GM12892 (cell line): ENCODE measurements at regions not wholly inside any gene's neighbourhood (a gene's known extent, or its start where the extent isn't known, plus 50 kb on each side); places are given as distances from the start of the nearest gene placed in this dataset.

ENCODE experiments used
- DNase-seq: peaks from one replicate; pipeline ENCODE4 v3.0.0; 2011; ENCODE audit not compliant: insufficient read length
- FAIRE-seq: peaks from 2 replicates; lab custom pipeline; 2011; peaks lifted over from hg19 to GRCh38; lab: Jason Lieb, UNC
- POLR2A ChIP-seq: IDR thresholded peaks from 2 replicates; pipeline ENCODE4 v1.6.1; 2011; ENCODE audit warnings: low read depth, low read length, control low read depth
- POLR2AphosphoS5 ChIP-seq: IDR thresholded peaks from 2 replicates; pipeline ENCODE4 v1.6.1; 2011; ENCODE audit warnings: low read depth, low read length, control low read depth
- TAF1 ChIP-seq: IDR thresholded peaks from 2 replicates; pipeline ENCODE4 v1.6.1; 2011; ENCODE audit warnings: low read depth, mild to moderate bottlenecking, control low read depth, low read length, borderline replicate concordance

DNA sequence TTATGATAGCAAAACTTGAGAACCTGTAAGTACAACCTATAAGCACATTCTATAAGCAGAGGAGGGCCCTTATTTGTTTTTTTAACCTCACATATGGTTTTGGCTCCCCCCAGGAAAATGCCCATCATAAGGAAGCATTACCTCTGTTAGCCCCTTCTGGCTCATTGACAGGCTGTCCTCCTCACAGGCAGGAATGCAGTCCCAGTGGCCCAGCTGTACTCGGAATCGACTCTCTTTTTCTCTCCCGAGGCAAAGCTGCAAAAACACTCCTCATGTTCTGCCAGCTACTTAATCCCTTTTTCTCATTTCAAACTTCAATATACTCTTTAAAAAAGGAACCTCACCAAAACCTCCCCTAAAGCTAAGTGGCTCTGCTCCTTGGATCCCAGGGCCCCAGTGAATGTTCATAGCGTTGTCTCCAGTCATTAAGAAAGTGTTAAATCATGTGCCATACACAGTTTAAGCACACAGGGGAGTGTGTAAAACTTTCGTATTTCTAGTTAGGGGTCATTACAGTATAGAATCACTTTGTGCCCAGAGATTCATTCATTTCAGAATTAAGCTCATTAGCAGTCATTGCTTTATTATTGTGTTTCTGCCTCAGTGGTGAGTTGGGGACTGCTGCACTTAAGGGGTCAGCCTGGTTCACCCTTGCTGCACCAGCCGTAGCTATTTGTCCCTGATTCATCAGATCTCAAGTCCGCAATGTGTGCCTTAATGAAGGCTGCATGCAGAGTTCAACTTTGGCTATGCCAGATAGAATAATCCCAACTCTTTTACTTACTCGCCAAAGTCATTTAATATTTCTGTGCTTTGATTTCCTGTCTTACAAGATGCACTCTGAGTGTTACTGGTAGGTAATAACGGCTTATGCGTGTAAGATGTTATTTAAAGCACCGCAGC lies 57.6 kb downstream of the JRKL start:
- FAIRE-seq (no peak), DNase-seq (no peak)
- TF ChIP-seq POLR2A (no peak), TAF1 (no peak), POLR2AphosphoS5 (no peak)

DNA sequence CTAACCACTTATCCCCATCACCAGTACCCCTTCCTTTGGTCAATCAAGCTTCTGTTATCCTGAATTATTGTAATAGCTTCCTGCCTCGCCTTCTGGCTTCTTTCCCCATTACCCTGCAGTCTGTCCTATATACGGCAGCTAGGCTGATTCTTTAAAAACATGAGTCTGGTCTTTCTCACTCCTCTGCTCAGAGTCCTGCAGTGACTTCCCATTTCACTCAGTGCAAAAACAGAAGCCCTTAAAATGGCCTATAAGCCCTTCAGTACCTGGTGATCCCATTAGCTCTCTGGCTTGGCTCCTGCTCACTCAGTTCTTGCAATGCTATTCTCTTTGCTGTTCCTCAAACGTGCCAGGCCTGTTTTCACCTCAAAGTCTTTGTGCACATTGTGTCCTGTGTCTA lies 58.4 kb downstream of the JRKL start:
- FAIRE-seq (no peak), DNase-seq (no peak)
- no peak for TF ChIP-seq TAF1
- no peak for TF ChIP-seq POLR2AphosphoS5
- TF ChIP-seq POLR2A = no peak

DNA sequence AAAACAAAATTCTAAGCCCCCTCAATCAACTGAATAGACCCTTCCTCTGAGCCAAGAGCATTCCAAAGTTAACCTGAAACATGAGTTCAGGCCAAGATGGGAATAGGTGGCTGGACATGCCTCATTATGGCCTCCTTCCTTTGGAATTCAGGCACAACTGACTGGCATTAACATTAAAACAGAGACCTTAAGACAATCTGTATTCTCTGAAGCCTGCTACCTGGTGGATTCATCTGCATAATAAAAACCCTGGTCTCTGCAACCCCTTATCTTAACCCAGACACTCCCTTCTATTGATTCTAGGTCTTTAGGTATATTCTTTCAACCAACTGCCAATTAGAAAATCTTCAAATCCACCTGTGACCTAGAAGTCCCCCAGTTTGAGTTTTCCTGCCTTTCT lies 66.3 kb downstream of the JRKL start:
- FAIRE-seq (no peak), DNase-seq (no peak)
- TF ChIP-seq POLR2A (no peak), TAF1 (no peak), POLR2AphosphoS5 (no peak)

DNA sequence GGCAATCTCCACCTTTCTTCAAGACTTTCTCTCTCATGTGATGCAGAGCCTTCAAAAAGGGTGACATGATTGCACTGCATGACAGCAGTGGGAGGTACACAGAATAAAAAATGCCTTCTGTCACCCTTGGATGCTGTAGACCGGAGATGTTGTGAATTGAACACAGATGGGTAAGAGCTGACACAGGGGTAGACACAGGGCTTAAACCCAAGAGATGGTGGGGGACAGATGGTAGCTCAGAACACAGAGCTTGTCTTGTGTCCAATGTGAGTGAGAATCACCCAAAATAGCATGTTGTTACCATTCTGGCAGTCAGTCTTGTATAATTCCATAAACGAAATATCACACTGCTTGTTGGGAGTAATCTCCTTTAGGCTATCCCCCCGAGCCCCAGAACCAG lies 69.9 kb downstream of the JRKL start:
- DNase-seq (no peak), FAIRE-seq (no peak)
- TF ChIP-seq POLR2A (no peak), TAF1 (no peak), POLR2AphosphoS5 (no peak)

DNA sequence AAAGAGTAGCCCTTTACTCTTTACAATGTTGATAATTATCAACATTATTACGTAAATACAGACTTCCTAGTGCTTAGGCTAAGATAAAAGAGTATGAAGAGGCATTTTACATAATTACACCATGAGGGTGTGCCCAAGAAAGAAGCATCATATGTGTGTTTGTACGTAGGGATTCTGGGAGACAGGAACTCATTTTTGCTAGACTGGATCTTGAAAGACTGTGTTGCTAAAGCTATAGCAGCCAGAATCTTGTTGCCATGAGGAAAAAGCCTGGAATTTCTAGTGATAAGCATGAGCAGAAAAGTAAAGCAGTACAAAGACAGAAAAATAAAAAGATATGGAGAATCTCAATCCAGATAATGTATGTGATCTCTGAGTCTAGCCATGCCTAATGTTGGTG lies 72.1 kb downstream of the JRKL start:
- DNase-seq = no peak
- TF ChIP-seq POLR2AphosphoS5 = no peak
- no peak for TF ChIP-seq POLR2A
- FAIRE-seq = no peak

DNA sequence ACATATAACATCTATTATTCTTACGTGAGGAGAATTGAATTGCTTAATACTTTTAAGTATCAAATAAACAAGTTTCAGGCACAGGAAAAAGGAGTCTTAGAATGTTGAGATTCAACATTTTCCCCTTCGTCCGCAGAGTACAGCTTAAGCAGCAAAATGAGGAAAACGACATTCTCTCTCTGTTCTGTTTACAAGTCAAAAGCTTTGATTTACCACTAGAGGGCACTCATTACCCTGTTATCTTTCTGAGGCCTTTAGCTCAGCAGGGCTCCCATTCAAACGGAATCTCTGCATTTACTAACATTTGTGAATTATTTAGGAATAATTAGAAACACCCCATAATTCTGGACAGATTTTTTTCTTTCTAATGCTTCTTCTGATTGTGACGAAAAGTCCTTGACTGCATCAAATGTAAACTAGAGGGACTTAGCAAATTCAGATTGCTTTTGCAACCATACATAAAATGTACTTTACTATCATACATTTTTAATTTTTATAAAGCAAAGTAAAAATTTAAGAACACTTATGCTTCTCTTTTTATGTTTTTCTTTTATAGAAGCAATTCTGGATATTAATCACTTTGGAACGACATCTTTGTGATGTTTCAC lies 75.0 kb downstream of the JRKL start:
- DNase-seq = peak; percentile 8
- peak; percentile 78 for FAIRE-seq
- TF ChIP-seq POLR2A = no peak
- TF ChIP-seq POLR2AphosphoS5 = no peak
- no peak for TF ChIP-seq TAF1

DNA sequence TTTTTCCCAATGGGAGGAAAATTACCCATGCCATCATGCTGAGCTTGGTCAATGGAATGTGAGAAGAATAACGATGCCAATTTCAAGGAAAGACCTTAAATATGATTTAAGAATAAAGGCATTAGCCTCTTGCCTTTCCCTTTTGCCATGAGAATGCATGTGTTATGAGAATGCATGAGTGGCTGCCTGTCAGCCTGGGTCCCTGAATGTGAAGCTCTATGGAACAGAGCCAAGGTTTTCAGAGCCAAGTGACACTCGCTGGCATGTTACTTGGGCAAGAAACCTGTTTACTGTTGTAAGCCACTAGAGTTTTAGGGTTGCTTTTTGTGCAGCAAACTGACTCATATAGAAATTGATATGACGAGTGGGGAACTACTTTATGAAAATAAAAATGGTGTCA lies 75.7 kb downstream of the JRKL start:
- FAIRE-seq = no peak
- DNase-seq = no peak
- TF ChIP-seq TAF1 (no peak), POLR2A (no peak), POLR2AphosphoS5 (no peak)

DNA sequence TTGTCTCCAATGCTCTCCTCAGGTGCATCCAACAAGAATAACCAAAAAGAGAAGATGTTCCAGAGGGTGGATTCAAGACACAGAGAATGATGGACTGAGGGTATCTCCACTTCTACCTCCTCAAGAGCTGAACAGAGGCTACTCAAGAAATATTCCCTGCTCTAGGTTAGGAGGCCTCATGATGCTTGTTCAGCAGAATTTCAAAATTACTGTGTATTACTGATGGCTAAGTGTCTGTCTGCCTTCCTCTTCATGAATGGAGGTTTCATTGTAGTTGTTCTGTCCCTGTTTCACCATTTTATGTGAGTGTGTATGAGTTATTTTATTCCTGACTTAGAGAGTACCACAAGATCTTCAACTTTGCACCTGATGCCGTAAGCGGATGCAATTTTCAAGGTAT lies 76.8 kb downstream of the JRKL start:
- FAIRE-seq = no peak
- TF ChIP-seq POLR2AphosphoS5 = no peak
- no peak for TF ChIP-seq POLR2A
- no peak for TF ChIP-seq TAF1
- DNase-seq = no peak

DNA sequence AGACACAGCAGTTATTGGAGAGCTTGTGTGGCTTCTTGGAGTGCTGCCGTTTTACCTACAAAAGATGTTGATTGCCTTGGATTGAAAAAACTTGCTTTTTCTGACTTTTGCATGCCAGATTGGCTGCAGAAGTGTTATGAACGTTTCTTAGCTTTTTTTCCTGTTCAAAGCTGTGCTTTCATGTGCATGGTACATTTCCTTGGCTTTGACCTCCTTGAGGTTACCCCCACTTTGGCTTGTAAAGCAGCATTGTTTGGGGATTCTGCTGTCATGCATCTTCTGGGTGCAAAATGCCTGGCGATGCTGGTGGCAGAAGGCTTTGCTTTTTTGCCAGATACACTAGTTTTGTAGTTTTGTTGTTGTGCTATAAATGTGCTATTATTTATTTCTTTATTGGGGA lies 80.0 kb downstream of the JRKL start:
- FAIRE-seq (no peak), DNase-seq (no peak)
- no peak for TF ChIP-seq TAF1
- TF ChIP-seq POLR2A = no peak
- TF ChIP-seq POLR2AphosphoS5 = no peak

DNA sequence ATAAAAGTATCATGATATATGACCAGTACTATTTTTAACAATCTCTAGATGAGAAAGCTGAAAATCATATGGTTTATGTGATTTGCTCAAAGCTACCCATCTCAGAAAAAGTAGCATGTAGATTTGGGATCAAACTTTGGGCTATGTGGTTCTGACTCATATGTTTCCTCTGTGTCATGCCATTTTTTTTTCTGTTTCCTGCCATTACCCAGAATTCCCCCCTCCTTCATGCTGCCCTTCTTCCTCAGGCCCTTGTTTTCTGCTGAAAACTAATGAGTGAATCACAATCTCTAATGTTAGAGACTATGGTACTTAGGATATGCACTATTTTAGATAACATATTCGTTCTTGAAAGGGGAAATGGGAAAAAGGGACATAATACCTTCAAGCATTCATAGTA lies 80.7 kb downstream of the JRKL start:
- TF ChIP-seq POLR2A (no peak), TAF1 (no peak), POLR2AphosphoS5 (no peak)
- DNase-seq = no peak
- no peak for FAIRE-seq

DNA sequence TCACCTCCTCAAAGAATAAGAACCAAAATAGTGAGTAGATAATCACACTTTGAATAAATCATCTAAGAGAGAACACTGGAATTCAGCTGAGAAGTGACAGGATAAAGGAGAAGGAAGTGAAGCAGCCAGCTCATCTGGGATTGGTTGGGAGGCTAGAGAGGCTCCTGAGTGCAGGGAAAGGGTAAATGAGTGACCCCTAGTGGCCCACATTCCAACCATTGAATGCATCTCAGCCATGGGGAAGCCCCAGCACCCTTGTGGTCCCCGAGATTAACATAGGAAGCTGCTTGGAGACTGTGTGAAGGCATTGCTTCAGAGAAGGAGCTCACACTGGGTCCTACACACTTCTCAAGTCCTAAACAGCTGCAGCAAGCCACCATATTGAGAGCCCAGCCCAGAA lies 82.3 kb downstream of the JRKL start:
- DNase-seq (no peak), FAIRE-seq (no peak)
- TF ChIP-seq TAF1 (no peak), POLR2A (no peak), POLR2AphosphoS5 (no peak)

DNA sequence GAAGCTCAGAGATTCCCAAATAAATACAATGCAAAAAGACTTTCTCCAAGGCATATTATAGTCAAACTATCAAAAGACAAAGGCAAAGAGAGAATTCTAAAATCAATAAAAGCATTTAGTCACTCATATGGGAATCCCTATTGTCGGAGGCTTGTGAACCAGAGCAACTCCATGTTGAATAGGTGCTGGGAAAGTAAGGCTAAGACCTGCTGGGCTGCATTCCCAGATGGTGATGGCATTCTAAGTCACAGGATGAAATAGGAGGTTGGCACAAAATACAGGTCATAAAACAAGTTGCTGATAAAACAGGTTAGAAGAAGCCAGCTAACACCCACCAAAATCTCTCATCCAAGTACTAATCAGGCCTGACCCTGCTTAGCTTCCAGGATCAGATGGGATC lies 84.5 kb downstream of the JRKL start:
- FAIRE-seq = peak; percentile 24
- DNase-seq = no peak
- no peak for TF ChIP-seq POLR2A
- TF ChIP-seq POLR2AphosphoS5 = no peak
- no peak for TF ChIP-seq TAF1
